Trophoblast cell (in vitro differentiated cells and primary cell): ENCODE measurements at regions not wholly inside any gene's neighbourhood (a gene's known extent, or its start where the extent isn't known, plus 50 kb on each side); places are given as distances from the start of the nearest gene placed in this dataset.

Experiments
- DNase-seq, 2 donors: peaks; one replicate each; pipeline ENCODE4 v3.0.0-alpha.2; 2016
- H2AFZ ChIP-seq: 2 replicates; pipeline ENCODE4 v1.6.1; 2013; ENCODE audit warnings: low read length, moderate library complexity, mild to moderate bottlenecking; ENCODE audit not compliant: insufficient read depth, poor library complexity
- H2AK5ac ChIP-seq: 2 replicates; pipeline ENCODE4 v1.6.1; 2013; ENCODE audit warnings: mild to moderate bottlenecking, low read length
- H2BK120ac ChIP-seq: 2 replicates; pipeline ENCODE4 v1.6.1; 2013; ENCODE audit warnings: low read length, mild to moderate bottlenecking, moderate library complexity; ENCODE audit not compliant: insufficient read depth, poor library complexity
- H2BK12ac ChIP-seq: 2 replicates; pipeline ENCODE4 v1.6.1; 2013; ENCODE audit warnings: mild to moderate bottlenecking, low read length, moderate library complexity
- H2BK5ac ChIP-seq: 2 replicates; pipeline ENCODE4 v1.6.1; 2013; ENCODE audit warnings: low read length, low read depth, moderate library complexity, mild to moderate bottlenecking; ENCODE audit not compliant: poor library complexity
- H3K14ac ChIP-seq: 2 replicates; pipeline ENCODE4 v1.6.1; 2013; ENCODE audit warnings: mild to moderate bottlenecking, low read length
- H3K18ac ChIP-seq: 2 replicates; pipeline ENCODE4 v1.6.1; 2013; ENCODE audit warnings: mild to moderate bottlenecking, low read length
- H3K23ac ChIP-seq: 2 replicates; pipeline ENCODE4 v1.6.1; 2013; ENCODE audit warnings: low read length
- H3K27ac ChIP-seq: 2 replicates; pipeline ENCODE4 v1.5.1; 2013; ENCODE audit warnings: low read depth, mild to moderate bottlenecking, inconsistent platforms, low read length, moderate library complexity
- H3K27me3 ChIP-seq: 2 replicates; pipeline ENCODE4 v1.6.1; 2013; ENCODE audit warnings: inconsistent platforms, mild to moderate bottlenecking, low read length, moderate library complexity; ENCODE audit not compliant: insufficient read depth
- H3K36me3 ChIP-seq, 2 experiments: 1 replicate in 1 of 2; 2 replicates in 1 of 2; pipeline ENCODE4 v1.6.1; 2013; ENCODE audit warnings: low read length in 2 of 2, mild to moderate bottlenecking in 2 of 2, moderate library complexity in 1 of 2; ENCODE audit not compliant: insufficient read depth in 2 of 2, control insufficient read depth in 1 of 2
- H3K4ac ChIP-seq: 2 replicates; pipeline ENCODE4 v1.6.1; 2013; ENCODE audit warnings: low read depth, mild to moderate bottlenecking, low read length, moderate library complexity
- H3K4me1 ChIP-seq, 2 experiments: 1 replicate in 1 of 2; 2 replicates in 1 of 2; pipeline ENCODE4 v1.6.1; 2013; ENCODE audit warnings: low read length in 2 of 2, mild to moderate bottlenecking in 2 of 2, moderate library complexity in 1 of 2; ENCODE audit not compliant: insufficient read depth in 2 of 2, control insufficient read depth in 1 of 2
- H3K4me2 ChIP-seq: 2 replicates; pipeline ENCODE4 v1.6.1; 2013; ENCODE audit warnings: inconsistent platforms, mild to moderate bottlenecking, low read length, moderate library complexity
- H3K4me3 ChIP-seq: 2 replicates; pipeline ENCODE4 v1.5.1; 2013; ENCODE audit warnings: mild to moderate bottlenecking, low read depth, low read length, inconsistent platforms
- H3K79me1 ChIP-seq: one replicate; pipeline ENCODE4 v1.6.1; 2013; ENCODE audit warnings: low read length
- H3K79me2 ChIP-seq: 2 replicates; pipeline ENCODE4 v1.6.1; 2013; ENCODE audit warnings: low read length, mild to moderate bottlenecking; ENCODE audit not compliant: control insufficient read depth, insufficient read depth, poor library complexity
- H3K9ac ChIP-seq: 2 replicates; pipeline ENCODE4 v1.6.1; 2013; ENCODE audit warnings: mild to moderate bottlenecking, low read length
- H3K9me3 ChIP-seq: 2 replicates; pipeline ENCODE4 v1.6.1; 2013; ENCODE audit warnings: low read depth, mild to moderate bottlenecking, control low read depth, inconsistent platforms, low read length; ENCODE audit not compliant: insufficient read depth
- H4K12ac ChIP-seq: 2 replicates; pipeline ENCODE4 v1.6.1; 2013; ENCODE audit warnings: low read depth, mild to moderate bottlenecking, low read length, moderate library complexity
- H4K8ac ChIP-seq: 2 replicates; pipeline ENCODE4 v1.6.1; 2013; ENCODE audit warnings: low read depth, mild to moderate bottlenecking, low read length, moderate library complexity
- H4K91ac ChIP-seq: one replicate; pipeline ENCODE4 v1.6.1; 2013; ENCODE audit warnings: low read depth, mild to moderate bottlenecking, low read length, moderate library complexity
- WGBS: extraction: QIAGEN DNeasy Blood & Tissue Kit; methylation state at CpG from one replicate; pipeline ENCODE4 v1.1.7; 2013; ENCODE audit warnings: missing lambda C conversion rate; ENCODE audit not compliant: insufficient read length, insufficient coverage; ENCODE audit errors: extremely low coverage; 5-methylcytosine and 5-hydroxymethylcytosine counted together

DNA sequence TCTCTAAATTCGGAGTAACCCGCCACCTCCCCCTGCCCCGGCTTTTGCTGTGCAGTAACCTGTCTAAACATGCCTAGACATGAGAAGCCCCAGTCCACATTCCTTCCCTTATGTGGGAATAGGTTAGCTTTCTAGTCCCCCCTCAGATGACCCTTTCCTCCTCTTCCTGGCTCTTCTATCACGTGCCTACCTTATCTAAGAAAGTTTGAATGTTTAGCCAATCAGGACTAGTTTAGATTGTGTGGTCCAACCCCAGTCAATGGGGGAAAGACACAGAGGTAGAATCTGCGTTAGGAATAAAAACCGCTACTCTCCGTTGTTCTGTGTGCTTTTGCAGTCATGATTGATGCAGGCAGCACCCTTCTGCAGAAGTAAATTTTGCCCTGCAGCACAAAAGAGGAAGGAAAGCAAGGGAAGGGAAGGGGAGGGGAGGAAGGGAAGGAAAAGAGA, 69.0 kb upstream of the CD93 start:
- Histone ChIP-seq H3K4ac (no peak overlapping the region), H3K79me1 (peaks cover 4% of the 10 kb centered on the region), H2BK12ac (no peak overlapping the region), H3K36me3 (no peaks in the 10 kb centered on the region), H3K4me1 (peaks cover 4% of the 10 kb centered on the region in 2 experiments), H3K4me2 (no peak overlapping the region), H3K27ac (no peak overlapping the region), H4K91ac (no peak overlapping the region), H4K12ac (no peak overlapping the region), H2AK5ac (no peak overlapping the region), H3K27me3 (no peaks in the 10 kb centered on the region), H3K9me3 (no peaks in the 10 kb centered on the region), H3K14ac (no peak overlapping the region), H2BK120ac (no peak overlapping the region), H3K18ac (no peak overlapping the region), H4K8ac (no peak overlapping the region), H3K9ac (no peak overlapping the region), H3K79me2 (no peaks in the 10 kb centered on the region), H3K4me3 (no peak overlapping the region), H2AFZ (no peak overlapping the region), H3K23ac (no peak overlapping the region), H2BK5ac (no peak overlapping the region)
- no CpG with 5 or more reads among the region's 7 CpGs for WGBS
- DNase-seq = peak in 1 of 2 donors; percentile 20

DNA sequence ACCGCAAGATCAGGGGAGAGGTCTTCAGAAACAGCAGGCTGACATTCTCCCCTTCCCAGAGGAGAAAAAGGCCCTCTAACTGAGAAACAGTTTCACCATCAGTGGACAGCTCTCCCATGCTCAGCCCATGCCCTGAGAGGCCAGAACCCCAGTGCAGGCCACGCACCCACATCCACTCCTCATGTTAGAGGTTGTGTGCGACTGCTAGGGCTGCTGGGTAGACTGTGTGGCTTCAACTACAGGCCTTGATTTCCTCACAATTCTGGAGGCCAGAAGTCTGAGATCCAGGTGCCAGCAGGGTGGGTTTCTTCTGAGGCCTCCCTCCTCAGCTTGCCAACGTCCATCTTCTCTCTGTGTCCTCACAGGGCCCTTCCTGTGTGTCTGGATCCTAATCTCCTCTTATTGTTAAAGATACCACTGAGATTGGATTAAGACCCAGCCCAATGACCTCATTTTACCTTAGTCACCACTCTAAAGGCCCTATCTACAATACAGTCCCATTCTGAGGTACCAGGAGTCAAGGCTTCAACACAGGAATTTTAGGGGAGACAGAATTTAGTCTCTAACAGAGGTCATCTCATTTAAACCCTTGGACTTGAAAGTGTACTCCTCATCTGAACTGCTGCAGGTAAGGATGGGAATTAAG, 67.7 kb upstream of the CD93 start:
- peak overlapping the region; percentile 38 for H2AFZ ChIP-seq
- H2BK5ac ChIP-seq = no peak overlapping the region
- no peak overlapping the region for H3K27ac ChIP-seq
- H3K4me2 ChIP-seq = no peak overlapping the region
- peak overlapping the region; percentile 78 for H2AK5ac ChIP-seq
- no peak overlapping the region for H4K8ac ChIP-seq
- peak overlapping the region; percentile 68 for H2BK12ac ChIP-seq
- WGBS = no CpG with 5 or more reads among the region's 4 CpGs
- H3K79me1 ChIP-seq = peaks cover 4% of the 10 kb centered on the region
- H3K4me1 ChIP-seq = peaks cover 4% of the 10 kb centered on the region in 2 experiments
- H3K4me3 ChIP-seq = no peak overlapping the region
- peak overlapping the region; percentile 76 for H4K91ac ChIP-seq
- H3K9ac ChIP-seq = no peak overlapping the region
- no peaks in the 10 kb centered on the region for H3K27me3 ChIP-seq
- H3K18ac ChIP-seq = no peak overlapping the region
- DNase-seq = no peak
- H2BK120ac ChIP-seq = peak overlapping the region; percentile 30
- H3K14ac ChIP-seq = no peak overlapping the region
- no peak overlapping the region for H3K4ac ChIP-seq
- H3K36me3 ChIP-seq = no peaks in the 10 kb centered on the region
- no peak overlapping the region for H3K23ac ChIP-seq
- H4K12ac ChIP-seq = no peak overlapping the region
- no peaks in the 10 kb centered on the region for H3K9me3 ChIP-seq
- H3K79me2 ChIP-seq = no peaks in the 10 kb centered on the region

DNA sequence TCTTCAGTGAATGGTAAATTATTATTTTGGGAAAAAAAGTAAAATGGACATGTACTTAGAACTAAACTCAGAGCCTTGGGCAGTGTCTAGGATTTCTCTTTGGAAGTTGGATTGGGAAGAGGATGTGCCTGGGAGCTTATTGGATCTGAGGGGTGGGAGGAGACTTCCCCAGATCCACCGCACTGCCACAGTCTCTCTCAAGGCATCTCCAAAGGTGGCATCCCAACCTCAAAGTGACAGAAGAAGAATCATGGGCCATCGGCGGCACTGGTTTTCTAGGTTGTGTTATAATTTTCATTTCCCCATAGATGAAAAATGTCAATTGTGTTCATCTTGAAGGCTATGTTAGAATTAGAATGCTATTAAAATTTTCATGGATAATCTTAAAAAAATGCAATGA, 66.8 kb upstream of the CD93 start:
- Histone ChIP-seq H3K23ac (no peak overlapping the region), H2BK12ac (no peak overlapping the region), H2AK5ac (no peak overlapping the region), H3K4me1 (peaks cover 4% of the 10 kb centered on the region in 2 experiments), H4K8ac (no peak overlapping the region), H3K14ac (no peak overlapping the region), H3K27me3 (no peaks in the 10 kb centered on the region), H3K79me1 (peaks cover 4% of the 10 kb centered on the region), H2BK120ac (no peak overlapping the region), H3K18ac (no peak overlapping the region), H3K4me3 (no peak overlapping the region), H3K27ac (no peak overlapping the region), H3K4me2 (no peak overlapping the region), H4K12ac (no peak overlapping the region), H3K9me3 (peaks cover 1% of the 10 kb centered on the region), H2BK5ac (no peak overlapping the region), H4K91ac (no peak overlapping the region), H3K4ac (no peak overlapping the region), H3K79me2 (no peaks in the 10 kb centered on the region), H2AFZ (no peak overlapping the region), H3K9ac (no peak overlapping the region), H3K36me3 (no peaks in the 10 kb centered on the region)
- DNase-seq = no peak
- WGBS = no CpG with 5 or more reads among the region's 3 CpGs

DNA sequence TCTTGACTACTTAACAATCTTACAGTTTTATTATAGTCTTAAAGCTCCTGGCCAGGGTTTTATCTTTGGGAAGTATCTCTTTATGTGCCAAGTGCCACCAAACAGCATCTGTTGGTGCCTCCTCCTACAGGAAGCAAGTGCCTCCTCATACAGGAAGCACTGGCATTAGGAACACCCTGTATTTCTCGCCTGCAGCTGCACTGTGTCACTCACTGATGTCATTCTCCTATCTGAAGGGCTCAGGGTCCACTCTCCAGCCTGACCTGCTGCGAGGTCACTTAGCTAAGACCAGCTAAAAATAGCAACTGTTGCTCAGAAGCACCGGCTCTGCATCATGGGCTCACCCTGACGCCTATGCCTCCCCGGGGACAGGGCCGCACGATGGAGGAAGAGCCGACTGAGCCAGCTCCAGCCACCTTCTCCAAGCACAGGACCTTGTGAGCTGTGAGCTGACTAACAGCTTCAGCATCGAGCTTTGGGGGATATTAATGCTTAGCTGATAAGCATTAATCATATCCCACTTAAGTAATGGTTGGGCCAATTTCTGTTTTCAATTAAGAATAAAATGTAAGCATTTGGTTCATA, 66.3 kb upstream of the CD93 start:
- Histone ChIP-seq H3K27me3 (no peaks in the 10 kb centered on the region), H3K18ac (no peak overlapping the region), H3K9me3 (peaks cover 2% of the 10 kb centered on the region), H3K36me3 (no peaks in the 10 kb centered on the region), H3K23ac (no peak overlapping the region), H4K8ac (no peak overlapping the region), H3K4me3 (no peak overlapping the region), H4K91ac (no peak overlapping the region), H3K79me1 (peaks cover 4% of the 10 kb centered on the region), H3K14ac (no peak overlapping the region), H2BK12ac (no peak overlapping the region), H3K79me2 (no peaks in the 10 kb centered on the region), H4K12ac (no peak overlapping the region), H2BK120ac (no peak overlapping the region), H3K27ac (no peak overlapping the region), H2BK5ac (no peak overlapping the region), H3K4me2 (no peak overlapping the region), H3K4me1 (peaks cover 4% of the 10 kb centered on the region in 2 experiments), H3K4ac (no peak overlapping the region), H2AFZ (peak overlapping the region; percentile 4), H3K9ac (no peak overlapping the region), H2AK5ac (no peak overlapping the region)
- peak; percentile 33 to 44 for DNase-seq
- no CpG with 5 or more reads among the region's 9 CpGs for WGBS
